HepG2 (cell line): ENCODE measurements at regions not wholly inside any gene's neighbourhood (a gene's known extent, or its start where the extent isn't known, plus 50 kb on each side); places are given as distances from the start of the nearest gene placed in this dataset.

Source experiments
- JUN ChIP-seq: sonication (generic); formaldehyde crosslinking; IDR thresholded peaks from 2 replicates; pipeline ENCODE4 v1.4.0; 2020; ENCODE audit warnings: mild to moderate bottlenecking, missing genetic modification reagents
- ZNF709 ChIP-seq: sonication (generic); formaldehyde crosslinking; IDR thresholded peaks from 2 replicates; pipeline ENCODE4 v1.5.0; 2020; ENCODE audit warnings: mild to moderate bottlenecking, missing genetic modification reagents

GRCh38 chr3:44079916-44080315, 161.8 kb upstream of the TOPAZ1 start:
- TF ChIP-seq ZNF709 = no peak
- no peak for TF ChIP-seq JUN (CRISPR knock-in tag)
